Common myeloid progenitor, CD34-positive (primary cell): ENCODE measurements at regions not wholly inside any gene's neighbourhood (a gene's known extent, or its start where the extent isn't known, plus 50 kb on each side); places are given as distances from the start of the nearest gene placed in this dataset.

Experiments
- CTCF ChIA-PET: fragments of 350-600 bp; sonication (Branson Sonifier 250); formaldehyde crosslinking; loops from one replicate; lab custom pipeline; 2021; ENCODE audit warnings: antibody characterized with exemption; lab: Charles Lee
- POLR2A ChIA-PET: fragments of 350-600 bp; sonication (Branson Sonifier 250); formaldehyde crosslinking; loops from one replicate; lab custom pipeline; 2021; ENCODE audit warnings: antibody characterized with exemption; lab: Charles Lee
- DNase-seq, 3 donors: peaks; one replicate each; pipeline versions ENCODE4 v3.0.0 to v3.0.0-alpha.2; 2013
- H3K27ac ChIP-seq, 2 experiments: 1 replicate in 1 of 2; 2 replicates in 1 of 2; pipeline ENCODE4 v1.7.0; 2013; ENCODE audit warnings: inconsistent platforms in 2 of 2, low read length in 2 of 2, mild to moderate bottlenecking in 2 of 2, low read depth in 1 of 2, moderate library complexity in 1 of 2; ENCODE audit not compliant: severe bottlenecking in 2 of 2, insufficient read depth in 1 of 2, poor library complexity in 1 of 2
- H3K27me3 ChIP-seq, 5 experiments: replicated peaks in 2 of 5; 1 replicate in 3 of 5; 2 replicates in 2 of 5; pipeline versions ENCODE4 v1.6.1 to v1.7.0; 2013; ENCODE audit warnings: low read length in 4 of 5, mild to moderate bottlenecking in 2 of 5, moderate library complexity in 2 of 5, inconsistent platforms in 1 of 5; ENCODE audit not compliant: insufficient read depth in 5 of 5, control insufficient read depth in 4 of 5
- H3K36me3 ChIP-seq, 4 experiments: 1 replicate in 2 of 4; 2 replicates in 2 of 4; pipeline versions ENCODE4 v1.6.1 to v1.7.0; 2013; ENCODE audit warnings: low read length in 3 of 4, control low read depth in 1 of 4, mild to moderate bottlenecking in 1 of 4; ENCODE audit not compliant: control insufficient read depth in 4 of 4, insufficient read depth in 4 of 4
- H3K4me1 ChIP-seq, 4 experiments: 1 replicate in 3 of 4; 2 replicates in 1 of 4; pipeline versions ENCODE4 v1.6.1 to v1.7.1; 2013; ENCODE audit warnings: low read length in 3 of 4, mild to moderate bottlenecking in 3 of 4, control low read depth in 1 of 4, inconsistent platforms in 1 of 4, moderate library complexity in 1 of 4; ENCODE audit not compliant: control insufficient read depth in 4 of 4, insufficient read depth in 4 of 4; ENCODE audit errors: control extremely low read depth in 1 of 4
- H3K4me3 ChIP-seq, 7 experiments: 1 replicate in 4 of 7; 2 replicates in 3 of 7; pipeline versions ENCODE4 v1.5.1 to v1.7.0; 2013; ENCODE audit warnings: mild to moderate bottlenecking in 7 of 7, low read length in 6 of 7, moderate library complexity in 6 of 7, inconsistent platforms in 2 of 7, low read depth in 2 of 7, control low read depth in 1 of 7; ENCODE audit not compliant: insufficient read depth in 4 of 7, control insufficient read depth in 1 of 7; ENCODE audit errors: extremely low read depth in 1 of 7
- H3K9me3 ChIP-seq, 5 experiments: 1 replicate in 4 of 5; 2 replicates in 1 of 5; pipeline versions ENCODE4 v1.6.1 to v1.7.1; 2013; ENCODE audit warnings: low read length in 4 of 5, mild to moderate bottlenecking in 2 of 5, inconsistent platforms in 1 of 5, low read depth in 1 of 5, moderate library complexity in 1 of 5; ENCODE audit not compliant: control insufficient read depth in 4 of 5, insufficient read depth in 2 of 5; ENCODE audit errors: control extremely low read depth in 1 of 5
- WGBS: methylation state at CpG from one replicate; pipeline ENCODE4 v1.1.5; 2013; ENCODE audit not compliant: insufficient coverage; 5-methylcytosine and 5-hydroxymethylcytosine counted together

GRCh38 chr6:163708466-163708865 lies 293.9 kb downstream of the QKI start:
- no peak for DNase-seq
- no peak overlapping the region for H3K27ac ChIP-seq
- peaks cover 0 to 6% (median 0%) of the 10 kb centered on the region in 5 experiments for H3K27me3 ChIP-seq
- no peak overlapping the region for H3K4me3 ChIP-seq
- CTCF ChIA-PET: interaction anchor here (0.6 to 1.4 kb wide), 3 partner anchors 260 to 389 kb away, joined by 3 to 4 read pairs (median 3); no protein-coding TSS in a partner anchor
- 92% methylated on average over 6 of the region's 7 CpGs for WGBS
- H3K4me1 ChIP-seq: peaks cover 22 to 65% (median 45%) of the 10 kb centered on the region in 4 experiments
- POLR2A ChIA-PET: no interaction called here
- no peaks in the 10 kb centered on the region for H3K36me3 ChIP-seq
- H3K9me3 ChIP-seq: no peaks in the 10 kb centered on the region

DNA sequence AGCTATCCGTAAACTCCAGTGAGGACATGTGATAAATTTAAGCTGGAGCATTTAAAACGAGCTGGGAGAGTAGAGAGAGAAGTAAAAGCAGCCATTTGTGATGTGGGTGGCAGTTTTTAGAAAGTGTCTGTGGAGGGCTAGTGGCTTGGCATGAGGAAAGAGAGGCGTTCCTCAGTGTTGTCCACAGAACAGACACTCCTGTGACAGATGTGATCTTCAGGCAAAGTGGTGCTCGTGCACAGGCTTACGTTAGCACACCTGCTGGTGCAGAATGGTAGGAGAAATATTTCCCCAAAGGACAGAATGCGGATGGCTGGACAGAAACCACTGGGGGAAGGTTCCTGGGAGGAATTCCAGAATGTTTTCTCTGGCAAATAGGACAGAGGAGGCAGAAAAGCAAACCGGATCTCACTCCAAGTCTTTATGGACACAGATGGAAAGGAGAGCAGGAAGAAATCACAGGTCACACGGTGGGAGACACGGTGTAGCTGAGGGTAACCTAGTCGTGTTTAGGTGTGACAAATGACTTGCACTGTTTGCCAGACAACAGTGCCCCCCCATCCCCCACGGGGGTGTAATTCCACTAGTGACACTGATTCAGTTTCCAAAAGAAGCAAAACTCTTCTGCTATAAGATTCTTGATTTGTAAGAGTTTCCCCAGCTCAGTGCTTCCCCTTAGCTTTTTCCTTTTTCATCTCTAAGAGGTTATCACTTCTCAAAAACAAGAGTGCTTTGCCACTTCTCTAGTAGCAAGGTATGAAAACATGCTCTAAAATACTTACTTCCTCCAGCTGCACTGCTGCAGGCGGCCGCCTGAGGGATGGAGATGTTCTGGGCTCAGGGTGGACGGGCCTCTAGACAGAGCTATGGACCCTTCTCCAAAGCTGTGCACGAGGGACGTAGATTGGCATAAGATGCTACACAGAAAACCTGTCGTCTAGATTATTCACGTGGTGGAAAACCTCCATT lies 293.2 kb downstream of the QKI start:
- H3K27ac ChIP-seq: no peak overlapping the region
- POLR2A ChIA-PET: interaction anchor here (0.6 kb wide), 1 partner anchor 92 kb away, joined by 3 read pairs; no protein-coding TSS in a partner anchor
- CTCF ChIA-PET: interaction anchor here (0.6 to 1.4 kb wide), 2 partner anchors 260 to 390 kb away, joined by 3 to 4 read pairs; no protein-coding TSS in a partner anchor
- no peak for DNase-seq
- no peaks in the 10 kb centered on the region for H3K9me3 ChIP-seq
- no peaks in the 10 kb centered on the region for H3K36me3 ChIP-seq
- H3K27me3 ChIP-seq: peaks cover 0 to 6% (median 0%) of the 10 kb centered on the region in 5 experiments
- no peak overlapping the region for H3K4me3 ChIP-seq
- 71% methylated on average over 15 of the region's 18 CpGs for WGBS
- H3K4me1 ChIP-seq: peaks cover 21 to 59% (median 40%) of the 10 kb centered on the region in 4 experiments

DNA sequence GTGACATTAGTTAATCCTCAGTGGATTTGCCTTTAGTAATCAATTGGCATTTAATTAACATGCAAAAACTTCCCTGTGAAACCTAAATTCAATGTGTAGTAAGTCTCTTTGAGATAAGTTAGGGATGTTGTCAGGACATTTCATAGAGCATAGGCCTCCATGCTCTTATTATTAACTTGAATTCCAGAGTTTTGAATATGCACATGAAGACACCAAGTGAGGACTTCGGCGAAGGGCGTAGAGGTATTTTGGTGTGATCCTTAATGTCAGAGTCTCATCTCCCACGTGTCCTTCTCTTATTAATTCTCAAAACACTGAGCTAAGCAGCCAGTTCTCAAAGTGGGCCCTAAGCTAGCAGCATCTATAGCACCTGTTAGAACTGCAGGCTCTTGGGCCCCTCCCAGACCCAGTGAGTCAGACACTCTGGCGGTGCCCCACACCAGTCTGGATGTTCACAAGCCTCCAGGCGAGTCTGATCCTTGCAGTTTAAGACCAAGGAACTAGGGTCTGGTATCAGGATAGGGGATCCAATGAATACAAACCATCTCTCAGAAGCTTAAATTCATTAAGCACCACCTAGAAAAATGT lies 292.1 kb downstream of the QKI start:
- no peak for DNase-seq
- 100% methylated on average over 2 of the region's 6 CpGs for WGBS
- Histone ChIP-seq H3K9me3 (no peaks in the 10 kb centered on the region), H3K4me1 (peaks cover 13 to 54% (median 29%) of the 10 kb centered on the region in 4 experiments), H3K27ac (no peak overlapping the region), H3K4me3 (no peak overlapping the region), H3K27me3 (peaks cover 0 to 7% (median 0%) of the 10 kb centered on the region in 5 experiments), H3K36me3 (no peaks in the 10 kb centered on the region)
- POLR2A ChIA-PET: no interaction called here
- CTCF ChIA-PET: no interaction called here

GRCh38 chr6:163705923-163706322 lies 291.4 kb downstream of the QKI start:
- H3K27ac ChIP-seq: no peak overlapping the region
- H3K36me3 ChIP-seq: no peaks in the 10 kb centered on the region
- H3K4me3 ChIP-seq: no peak overlapping the region
- H3K4me1 ChIP-seq: peaks cover 7 to 50% (median 23%) of the 10 kb centered on the region in 4 experiments
- peaks cover 0 to 9% (median 0%) of the 10 kb centered on the region in 5 experiments for H3K27me3 ChIP-seq
- 89% methylated on average over 6 of the region's 9 CpGs for WGBS
- POLR2A ChIA-PET: no interaction called here
- no peaks in the 10 kb centered on the region for H3K9me3 ChIP-seq
- CTCF ChIA-PET: no interaction called here
- no peak for DNase-seq

DNA sequence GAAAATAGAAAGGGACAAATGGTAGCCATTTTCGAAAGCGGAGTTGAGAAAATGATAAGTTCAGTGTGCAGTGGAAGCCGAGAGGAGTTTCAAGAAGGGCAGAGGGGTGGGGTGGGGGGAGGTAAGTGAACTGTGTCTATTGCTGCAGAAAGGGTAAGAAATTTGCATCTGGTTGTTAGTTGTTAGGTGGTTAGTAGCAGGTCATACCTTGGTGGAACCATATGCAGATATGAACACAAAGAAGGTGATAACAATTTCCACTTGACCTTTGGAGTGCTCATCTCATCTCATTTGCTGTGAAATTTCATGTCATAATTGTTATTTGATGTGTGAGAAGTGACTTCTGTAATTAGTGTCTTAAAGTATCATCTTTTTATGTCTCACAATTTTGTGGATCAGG lies 288.2 kb downstream of the QKI start:
- Histone ChIP-seq H3K27ac (no peak overlapping the region), H3K4me1 (peaks cover 0 to 28% (median 5%) of the 10 kb centered on the region in 4 experiments), H3K27me3 (peaks cover 0 to 15% (median 2%) of the 10 kb centered on the region in 5 experiments), H3K36me3 (no peaks in the 10 kb centered on the region), H3K4me3 (no peak overlapping the region), H3K9me3 (no peaks in the 10 kb centered on the region)
- POLR2A ChIA-PET: no interaction called here
- DNase-seq: no peak
- 100% methylated on average over 3 of the region's 3 CpGs for WGBS
- CTCF ChIA-PET: interaction anchor here (1.8 kb wide), 1 partner anchor 18 kb away, joined by 5 read pairs; no protein-coding TSS in a partner anchor

GRCh38 chr6:163701762-163702161 lies 287.2 kb downstream of the QKI start:
- H3K4me3 ChIP-seq: no peak overlapping the region
- H3K9me3 ChIP-seq: no peaks in the 10 kb centered on the region
- H3K4me1 ChIP-seq: peaks cover 0 to 22% (median 2%) of the 10 kb centered on the region in 4 experiments
- H3K27ac ChIP-seq: no peak overlapping the region
- WGBS: 100% methylated on average over 1 of the region's 4 CpGs
- peaks cover 0 to 15% (median 2%) of the 10 kb centered on the region in 5 experiments for H3K27me3 ChIP-seq
- POLR2A ChIA-PET: no interaction called here
- CTCF ChIA-PET: interaction anchor here (1.8 kb wide), 1 partner anchor 17 kb away, joined by 5 read pairs; no protein-coding TSS in a partner anchor
- no peak for DNase-seq
- no peaks in the 10 kb centered on the region for H3K36me3 ChIP-seq
